ENCODE measurements at regions not wholly inside any gene's neighbourhood (a gene's known extent, or its start where the extent isn't known, plus 50 kb on each side); places are given as distances from the start of the nearest gene placed in this dataset.

GRCh38 chr2:167336213-167336612 is 447.9 kb downstream of the XIRP2 start:
- TF ChIP-seq EP300 (IDR thresholded peaks at IDR 0.05) (no peak), CTCF (IDR thresholded peaks at IDR 0.05) (no peak), POLR2A (IDR thresholded peaks at IDR 0.05) (no peak)
